ENCODE measurements at regions not wholly inside any gene's neighbourhood (a gene's known extent, or its start where the extent isn't known, plus 50 kb on each side); places are given as distances from the start of the nearest gene placed in this dataset.
"Not testable (repeated sequence)": the region's sequence is repeated elsewhere in the genome, so short reads cannot be mapped to it uniquely, and the experiment has no call there.

- no peak for DNase-seq (ENCODE audit: low read depth in 4 of 4, low spot score in 1 of 4)
Observed at GRCh38 chr1:230558324-230558723, 84.0 kb upstream of the COG2 start.

- DNase-seq (ENCODE audit: low read depth in 4 of 4, low spot score in 1 of 4), result no peak
Observed at GRCh38 chr1:230556453-230556852, 85.8 kb upstream of the COG2 start.

- no peak for DNase-seq (ENCODE audit: low read depth in 4 of 4, low spot score in 1 of 4)
Observed at GRCh38 chr1:230555814-230556213, 86.5 kb upstream of the COG2 start.

- DNase-seq (ENCODE audit: low read depth in 4 of 4, low spot score in 1 of 4), result no peak
Observed at GRCh38 chr1:230552880-230553279, 89.4 kb upstream of the COG2 start.

GRCh38 chr1:230550945-230551344 is 91.3 kb upstream of the COG2 start:
- DNase-seq (ENCODE audit: low read depth in 4 of 4, low spot score in 1 of 4), result not testable (repeated sequence)

GRCh38 chr1:230550428-230550827 is 91.9 kb upstream of the COG2 start:
- DNase-seq (ENCODE audit: low read depth in 4 of 4, low spot score in 1 of 4), result no peak

- no peak for DNase-seq (ENCODE audit: low read depth in 4 of 4, low spot score in 1 of 4)
Observed at GRCh38 chr1:230549625-230550024, 92.7 kb upstream of the COG2 start.

- no peak for DNase-seq (ENCODE audit: low read depth in 4 of 4, low spot score in 1 of 4)
Observed at GRCh38 chr1:230548997-230549396, 93.3 kb upstream of the COG2 start.

- DNase-seq (ENCODE audit: low read depth in 4 of 4, low spot score in 1 of 4), result no peak
Observed at GRCh38 chr1:230548357-230548756, 93.9 kb upstream of the COG2 start.

- DNase-seq (ENCODE audit: low read depth in 4 of 4, low spot score in 1 of 4), result no peak
Observed at GRCh38 chr1:230545181-230545580, 97.1 kb upstream of the COG2 start.

- no peak for DNase-seq (ENCODE audit: low read depth in 4 of 4, low spot score in 1 of 4)
Observed at GRCh38 chr1:230544758-230545157, 97.5 kb upstream of the COG2 start.

- no peak for DNase-seq (ENCODE audit: low read depth in 4 of 4, low spot score in 1 of 4)
Observed at GRCh38 chr1:230543085-230543484, 99.2 kb upstream of the COG2 start.

GRCh38 chr1:230542681-230543080 is 99.6 kb upstream of the COG2 start:
- DNase-seq (ENCODE audit: low read depth in 4 of 4, low spot score in 1 of 4), result no peak

GRCh38 chr1:230542054-230542453 is 100.2 kb upstream of the COG2 start:
- peak in 1 of 4 experiments; percentile 1 for DNase-seq (ENCODE audit: low read depth in 4 of 4, low spot score in 1 of 4)

GRCh38 chr1:230541306-230541705 is 101.0 kb upstream of the COG2 start:
- no peak for DNase-seq (ENCODE audit: low read depth in 4 of 4, low spot score in 1 of 4)

- no peak for DNase-seq (ENCODE audit: low read depth in 4 of 4, low spot score in 1 of 4)
Observed at GRCh38 chr1:230540421-230541155, 101.7 kb upstream of the COG2 start.

GRCh38 chr1:230537456-230537855 is 104.8 kb upstream of the COG2 start:
- DNase-seq (ENCODE audit: low read depth in 4 of 4, low spot score in 1 of 4), result no peak

- DNase-seq (ENCODE audit: low read depth in 4 of 4, low spot score in 1 of 4), result no peak
Observed at GRCh38 chr1:230536641-230537155, 105.6 kb upstream of the COG2 start.

GRCh38 chr1:230534224-230534623 is 108.1 kb upstream of the COG2 start:
- DNase-seq (ENCODE audit: low read depth in 4 of 4, low spot score in 1 of 4), result no peak

- no peak for DNase-seq (ENCODE audit: low read depth in 4 of 4, low spot score in 1 of 4)
Observed at GRCh38 chr1:230531103-230531502, 105.0 kb upstream of the PGBD5 start.

- no peak for DNase-seq (ENCODE audit: low read depth in 4 of 4, low spot score in 1 of 4)
Observed at GRCh38 chr1:230519246-230519645, 93.1 kb upstream of the PGBD5 start.

GRCh38 chr1:230518511-230518910 is 92.4 kb upstream of the PGBD5 start:
- DNase-seq (ENCODE audit: low read depth in 4 of 4, low spot score in 1 of 4), result no peak

GRCh38 chr1:230517786-230518185 is 91.7 kb upstream of the PGBD5 start:
- no peak for DNase-seq (ENCODE audit: low read depth in 4 of 4, low spot score in 1 of 4)

Data from stimulated activated CD4-positive, alpha-beta T cell treated with anti-CD3 and anti-CD28 coated beads, Interleukin-1b, Interleukin-23, amount 100 ng/mL, for 24 hours (primary cell).